GM23338 (cell line): ENCODE measurements at regions not wholly inside any gene's neighbourhood (a gene's known extent, or its start where the extent isn't known, plus 50 kb on each side); places are given as distances from the start of the nearest gene placed in this dataset.

ENCODE experiments used
- ATAC-seq: fragments of 200-7000 bp; cut with Tn5 transposase; 3 replicates; pipeline ENCODE4 v1.9.1; 2020
- DNase-seq: peaks from one replicate; pipeline ENCODE4 v3.0.0-alpha.2; 2015; ENCODE audit warnings: low spot score
- H2AFZ ChIP-seq: fragments of 200-600 bp; sonication (generic); 2 replicates; pipeline ENCODE4 v1.8.0; 2016; ENCODE audit warnings: antibody characterized with exemption, mild to moderate bottlenecking, moderate library complexity
- H3F3A ChIP-seq: fragments of 200-600 bp; sonication (generic); replicated peaks from 2 replicates; pipeline ENCODE4 v1.8.0; 2017; ENCODE audit warnings: antibody characterized with exemption, mixed run types, low read depth
- H3K27ac ChIP-seq: fragments of 200-600 bp; sonication (generic); 2 replicates; pipeline ENCODE4 v1.6.1; 2016; ENCODE audit warnings: low read depth
- H3K27me3 ChIP-seq: fragments of 200-600 bp; sonication (generic); 2 replicates; pipeline ENCODE4 v1.8.0; 2016; ENCODE audit warnings: mild to moderate bottlenecking, mixed run types, moderate library complexity; ENCODE audit not compliant: insufficient read depth
- H3K36me3 ChIP-seq: fragments of 200-600 bp; sonication (generic); 2 replicates; pipeline ENCODE4 v1.8.0; 2016; ENCODE audit warnings: mild to moderate bottlenecking; ENCODE audit not compliant: insufficient read depth
- H3K4me1 ChIP-seq: fragments of 200-600 bp; sonication (generic); 2 replicates; pipeline ENCODE4 v1.8.0; 2016; ENCODE audit warnings: mild to moderate bottlenecking, moderate library complexity; ENCODE audit not compliant: insufficient read depth
- H3K4me2 ChIP-seq: fragments of 200-600 bp; sonication (generic); 2 replicates; pipeline ENCODE4 v1.7.1; 2017; ENCODE audit warnings: mixed run types
- H3K4me3 ChIP-seq: fragments of 200-600 bp; sonication (generic); 2 replicates; pipeline ENCODE4 v1.6.1; 2016; ENCODE audit warnings: mixed run types
- H3K79me2 ChIP-seq: fragments of 200-600 bp; sonication (generic); replicated peaks from 2 replicates; pipeline ENCODE4 v1.8.0; 2017; ENCODE audit warnings: mild to moderate bottlenecking; ENCODE audit not compliant: insufficient read depth
- H3K9me2 ChIP-seq: fragments of 200-600 bp; sonication (generic); 2 replicates; pipeline ENCODE4 v1.8.0; 2017; ENCODE audit not compliant: insufficient read depth
- H4K20me1 ChIP-seq: fragments of 200-600 bp; sonication (generic); replicated peaks from 2 replicates; pipeline ENCODE4 v1.8.0; 2017; ENCODE audit warnings: mild to moderate bottlenecking; ENCODE audit not compliant: insufficient read depth
- H3K27ac Mint-ChIP-seq: 2 replicates; pipeline ENCODE4 v1.8.0; 2020; ENCODE audit warnings: inconsistent platforms, mild to moderate bottlenecking, moderate library complexity, mixed read lengths
- H3K27me3 Mint-ChIP-seq: 3 replicates; pipeline ENCODE4 v1.8.0; 2022; ENCODE audit warnings: low read depth, mild to moderate bottlenecking, moderate library complexity, mixed read lengths, inconsistent platforms; ENCODE audit not compliant: insufficient read depth, poor library complexity
- H3K36me3 Mint-ChIP-seq: 3 replicates; pipeline ENCODE4 v1.8.0; 2021; ENCODE audit warnings: low read depth, mild to moderate bottlenecking, inconsistent platforms, moderate library complexity, mixed read lengths
- H3K4me1 Mint-ChIP-seq: 3 replicates; pipeline ENCODE4 v1.8.0; 2020; ENCODE audit warnings: mild to moderate bottlenecking, inconsistent platforms, mixed read lengths
- H3K4me3 Mint-ChIP-seq: 3 replicates; pipeline ENCODE4 v1.8.0; 2021; ENCODE audit warnings: moderate library complexity, mild to moderate bottlenecking, inconsistent platforms, mixed read lengths
- H3K9me3 Mint-ChIP-seq: 3 replicates; pipeline ENCODE4 v1.8.0; 2020; ENCODE audit warnings: moderate library complexity, mild to moderate bottlenecking, inconsistent platforms, mixed read lengths
- CREB1 ChIP-seq: fragments of 250-450 bp; sonication (Bioruptor Pico); IDR thresholded peaks from 2 replicates; pipeline ENCODE4 v1.5.0; 2020; ENCODE audit warnings: low read depth, mild to moderate bottlenecking, moderate library complexity
- CTCF ChIP-seq, 2 experiments: fragments of 200-600 bp in 1 of 2; sonication (generic) in 1 of 2; conservative IDR thresholded peaks; 2 replicates each; pipeline versions ENCODE4 v1.5.1 to v1.6.1; 2016 to 2017; ENCODE audit warnings: antibody characterized with exemption in 2 of 2, low read depth in 2 of 2, mild to moderate bottlenecking in 2 of 2, moderate library complexity in 1 of 2
- ETS1 ChIP-seq: IDR thresholded peaks from 2 replicates; pipeline ENCODE4 v1.6.1; 2016; ENCODE audit warnings: antibody characterized with exemption
- EZH2 ChIP-seq: fragments of 200-600 bp; sonication (generic); IDR thresholded peaks from one replicate; pipeline ENCODE4 v1.8.0; 2017; ENCODE audit warnings: antibody characterized with exemption, mild to moderate bottlenecking, low read depth; ENCODE audit not compliant: unreplicated experiment
- EZH2phosphoT487 ChIP-seq: fragments of 200-600 bp; sonication (generic); IDR thresholded peaks from one replicate; pipeline ENCODE4 v1.8.1; 2018; ENCODE audit warnings: antibody characterized with exemption; ENCODE audit not compliant: unreplicated experiment
- JUNB ChIP-seq: IDR thresholded peaks from one replicate; pipeline ENCODE4 v1.6.1; 2016; ENCODE audit warnings: antibody characterized with exemption; ENCODE audit not compliant: unreplicated experiment
- NANOG ChIP-seq: IDR thresholded peaks from 2 replicates; pipeline ENCODE4 v1.6.1; 2016; ENCODE audit warnings: antibody characterized with exemption, borderline replicate concordance
- POLR2AphosphoS5 ChIP-seq: IDR thresholded peaks from 2 replicates; pipeline ENCODE4 v1.6.1; 2016; ENCODE audit warnings: antibody characterized with exemption, low read depth
- REST ChIP-seq: IDR thresholded peaks from one replicate; pipeline ENCODE4 v1.6.1; 2018; ENCODE audit warnings: antibody characterized with exemption; ENCODE audit not compliant: unreplicated experiment
- STAT1 ChIP-seq: IDR thresholded peaks from one replicate; pipeline ENCODE4 v1.6.1; 2016; ENCODE audit warnings: antibody characterized with exemption; ENCODE audit not compliant: unreplicated experiment
- ZNF114 ChIP-seq: fragments of 250-450 bp; sonication (Bioruptor Pico); IDR thresholded peaks from 2 replicates; pipeline ENCODE4 v1.5.0; 2020; ENCODE audit warnings: mild to moderate bottlenecking, moderate library complexity
- ZNF331 ChIP-seq: fragments of 250-450 bp; sonication (Bioruptor Pico); IDR thresholded peaks from 2 replicates; pipeline ENCODE4 v1.5.0; 2020; ENCODE audit warnings: low read depth, mild to moderate bottlenecking, moderate library complexity
- ZNF462 ChIP-seq: fragments of 250-450 bp; sonication (Bioruptor Pico); IDR thresholded peaks from 2 replicates; pipeline ENCODE4 v1.5.0; 2020; ENCODE audit warnings: mild to moderate bottlenecking, moderate library complexity

- Mint-ChIP-seq H3K27me3 (peaks cover 5% of the 10 kb centered on the region), H3K9me3 (peaks cover 5% of the 10 kb centered on the region; the same call in 1 of the 3 replicates), H3K27ac (no peak overlapping the region), H3K4me3 (no peak overlapping the region), H3K36me3 (0 out of 3 replicates have a peak, but pooled peaks cover under 1% of the 10 kb centered on the region), H3K4me1 (peaks cover 11% of the 10 kb centered on the region)
- no peaks in the 10 kb centered on the region for H3K9me2 ChIP-seq
- DNase-seq: no peak
- no peak overlapping the region for H3K4me2 ChIP-seq
- H3K4me3 ChIP-seq: no peak overlapping the region
- H3K27me3 ChIP-seq: no peaks in the 10 kb centered on the region
- peaks cover 14% of the 10 kb centered on the region for H3K4me1 ChIP-seq
- H3F3A ChIP-seq: no peaks in the 10 kb centered on the region
- no peaks in the 10 kb centered on the region for H4K20me1 ChIP-seq
- no peaks in the 10 kb centered on the region for H3K36me3 ChIP-seq
- ATAC-seq: no peak
- H3K79me2 ChIP-seq: no peaks in the 10 kb centered on the region
- no peak for TF ChIP-seq NANOG
- TF ChIP-seq ZNF331 (CRISPR knock-in tag): no peak
- TF ChIP-seq JUNB: no peak
- no peak for TF ChIP-seq POLR2AphosphoS5
- TF ChIP-seq EZH2: no peak
- TF ChIP-seq ETS1: no peak
- TF ChIP-seq ZNF462: no peak
- no peak for TF ChIP-seq STAT1
- no peak for TF ChIP-seq REST
- no peak for TF ChIP-seq ZNF114
- no peak for TF ChIP-seq CTCF (conservative IDR thresholded peaks at IDR 0.05; ENCODE audit: low read depth in 2 of 2)
- no peak for TF ChIP-seq EZH2phosphoT487
- no peak for TF ChIP-seq CREB1 (CRISPR knock-in tag)
- no peak overlapping the region for H2AFZ ChIP-seq
- no peak overlapping the region for H3K27ac ChIP-seq
These were observed 343.5 kb upstream of the FANCL start for GRCh38 chr2:58584606-58585118.
